ENCODE measurements at regions not wholly inside any gene's neighbourhood (a gene's known extent, or its start where the extent isn't known, plus 50 kb on each side); places are given as distances from the start of the nearest gene placed in this dataset.
"Not testable (repeated sequence)": the region's sequence is repeated elsewhere in the genome, so short reads cannot be mapped to it uniquely, and the experiment has no call there.

GRCh38 chr22:25335276-25335675 lies 115.8 kb downstream of the CRYBB2 start:
- H3K36me3 Mint-ChIP-seq (ENCODE audit: low read depth); H3K4me3 Mint-ChIP-seq; H3K27me3 Mint-ChIP-seq; H3K9me3 Mint-ChIP-seq; H3K27ac Mint-ChIP-seq; H3K4me1 Mint-ChIP-seq (ENCODE audit: low read depth); intact Hi-C loops (cut with micrococcal nuclease): not testable (repeated sequence)

- H3K9me3 Mint-ChIP-seq: peaks cover 33% of the 10 kb centered on the region
- H3K27ac Mint-ChIP-seq; H3K4me3 Mint-ChIP-seq; H3K4me1 Mint-ChIP-seq (ENCODE audit: low read depth); H3K27me3 Mint-ChIP-seq; intact Hi-C loops (cut with micrococcal nuclease): not testable (repeated sequence)
- peaks cover 12% of the 10 kb centered on the region for H3K36me3 Mint-ChIP-seq (ENCODE audit: low read depth)
Measured at GRCh38 chr22:25340536-25340935, 121.1 kb downstream of the CRYBB2 start.

- H3K4me1 Mint-ChIP-seq (ENCODE audit: low read depth); H3K27me3 Mint-ChIP-seq; H3K4me3 Mint-ChIP-seq; intact Hi-C loops (cut with micrococcal nuclease); H3K27ac Mint-ChIP-seq: not testable (repeated sequence)
- peaks cover 47% of the 10 kb centered on the region for H3K36me3 Mint-ChIP-seq (ENCODE audit: low read depth)
- peaks cover 33% of the 10 kb centered on the region for H3K9me3 Mint-ChIP-seq
Measured at GRCh38 chr22:25344366-25344765, 124.9 kb downstream of the CRYBB2 start.

- H3K36me3 Mint-ChIP-seq (ENCODE audit: low read depth): peaks cover 74% of the 10 kb centered on the region
- no peaks in the 10 kb centered on the region for H3K27me3 Mint-ChIP-seq
Measured at GRCh38 chr22:25346859-25347751, 127.7 kb downstream of the CRYBB2 start.

GRCh38 chr22:25347752-25348102 lies 128.3 kb downstream of the CRYBB2 start:
- Mint-ChIP-seq H3K36me3 (ENCODE audit: low read depth) (peaks cover 81% of the 10 kb centered on the region), H3K27ac (no peak overlapping the region), H3K4me1 (ENCODE audit: low read depth) (no peaks in the 10 kb centered on the region), H3K9me3 (peaks cover 15% of the 10 kb centered on the region), H3K27me3 (no peaks in the 10 kb centered on the region), H3K4me3 (no peak overlapping the region)
- intact Hi-C loops (cut with micrococcal nuclease): no loop called here

More at GRCh38 chr22:25346859-25347751, 127.7 kb downstream of the CRYBB2 start:
- peaks cover 21% of the 10 kb centered on the region for H3K9me3 Mint-ChIP-seq
- no peak overlapping the region for H3K27ac Mint-ChIP-seq
- intact Hi-C loops (cut with micrococcal nuclease): no loop called here
- H3K4me3 Mint-ChIP-seq: no peak overlapping the region
- no peaks in the 10 kb centered on the region for H3K4me1 Mint-ChIP-seq (ENCODE audit: low read depth)

- peaks cover 9% of the 10 kb centered on the region for H3K9me3 Mint-ChIP-seq
- H3K36me3 Mint-ChIP-seq (ENCODE audit: low read depth): peaks cover 87% of the 10 kb centered on the region
Measured at GRCh38 chr22:25348391-25348790, 129.0 kb downstream of the CRYBB2 start.

GRCh38 chr22:25348996-25349395 lies 129.6 kb downstream of the CRYBB2 start:
- H3K9me3 Mint-ChIP-seq; H3K27ac Mint-ChIP-seq; H3K4me3 Mint-ChIP-seq; H3K4me1 Mint-ChIP-seq (ENCODE audit: low read depth); intact Hi-C loops (cut with micrococcal nuclease); H3K27me3 Mint-ChIP-seq: not testable (repeated sequence)
- H3K36me3 Mint-ChIP-seq (ENCODE audit: low read depth): peaks cover 93% of the 10 kb centered on the region

More at GRCh38 chr22:25348391-25348790, 129.0 kb downstream of the CRYBB2 start:
- Mint-ChIP-seq H3K4me1 (ENCODE audit: low read depth) (no peaks in the 10 kb centered on the region), H3K27ac (no peak overlapping the region), H3K27me3 (no peaks in the 10 kb centered on the region), H3K4me3 (no peak overlapping the region)
- intact Hi-C loops (cut with micrococcal nuclease): no loop called here

- Mint-ChIP-seq H3K4me3 (no peak overlapping the region), H3K36me3 (ENCODE audit: low read depth) (peaks cover 97% of the 10 kb centered on the region), H3K4me1 (ENCODE audit: low read depth) (no peaks in the 10 kb centered on the region), H3K27me3 (no peaks in the 10 kb centered on the region), H3K27ac (no peak overlapping the region), H3K9me3 (no peaks in the 10 kb centered on the region)
- intact Hi-C loops (cut with micrococcal nuclease): no loop called here
Measured at GRCh38 chr22:25350551-25350971, 131.1 kb downstream of the CRYBB2 start.

- Mint-ChIP-seq H3K27ac (no peak overlapping the region), H3K9me3 (no peaks in the 10 kb centered on the region), H3K36me3 (ENCODE audit: low read depth) (peaks cover 100% of the 10 kb centered on the region), H3K4me1 (ENCODE audit: low read depth) (no peaks in the 10 kb centered on the region), H3K4me3 (no peak overlapping the region), H3K27me3 (no peaks in the 10 kb centered on the region)
- intact Hi-C loops (cut with micrococcal nuclease): no loop called here
Measured at GRCh38 chr22:25351631-25352293, 132.3 kb downstream of the CRYBB2 start.

- Mint-ChIP-seq H3K27me3 (no peaks in the 10 kb centered on the region), H3K4me3 (no peak overlapping the region), H3K9me3 (no peaks in the 10 kb centered on the region), H3K27ac (no peak overlapping the region), H3K36me3 (ENCODE audit: low read depth) (peaks cover 100% of the 10 kb centered on the region), H3K4me1 (ENCODE audit: low read depth) (no peaks in the 10 kb centered on the region)
- intact Hi-C loops (cut with micrococcal nuclease): no loop called here
Measured at GRCh38 chr22:25352294-25352680, 132.8 kb downstream of the CRYBB2 start.

GRCh38 chr22:25353516-25354445 lies 134.3 kb downstream of the CRYBB2 start:
- H3K9me3 Mint-ChIP-seq: no peaks in the 10 kb centered on the region
- no peaks in the 10 kb centered on the region for H3K4me1 Mint-ChIP-seq (ENCODE audit: low read depth)
- peaks cover 100% of the 10 kb centered on the region for H3K36me3 Mint-ChIP-seq (ENCODE audit: low read depth)
- no peaks in the 10 kb centered on the region for H3K27me3 Mint-ChIP-seq
- H3K4me3 Mint-ChIP-seq: no peak overlapping the region
- intact Hi-C loops (cut with micrococcal nuclease): no loop called here
- H3K27ac Mint-ChIP-seq: no peak overlapping the region

- H3K4me1 Mint-ChIP-seq (ENCODE audit: low read depth): no peaks in the 10 kb centered on the region
- no peak overlapping the region for H3K4me3 Mint-ChIP-seq
- no peaks in the 10 kb centered on the region for H3K9me3 Mint-ChIP-seq
- no peak overlapping the region for H3K27ac Mint-ChIP-seq
- peaks cover 100% of the 10 kb centered on the region for H3K36me3 Mint-ChIP-seq (ENCODE audit: low read depth)
- no peaks in the 10 kb centered on the region for H3K27me3 Mint-ChIP-seq
- intact Hi-C loops (cut with micrococcal nuclease): no loop called here
Measured at GRCh38 chr22:25354456-25354855, 135.0 kb downstream of the CRYBB2 start.

- Mint-ChIP-seq H3K27ac (no peak overlapping the region), H3K27me3 (no peaks in the 10 kb centered on the region), H3K4me1 (ENCODE audit: low read depth) (peaks cover 2% of the 10 kb centered on the region), H3K4me3 (no peak overlapping the region), H3K9me3 (no peaks in the 10 kb centered on the region), H3K36me3 (ENCODE audit: low read depth) (peaks cover 100% of the 10 kb centered on the region)
- intact Hi-C loops (cut with micrococcal nuclease): no loop called here
Measured at GRCh38 chr22:25357132-25357455, 137.7 kb downstream of the CRYBB2 start.

Data from dendritic cell treated with granulocyte-macrophage colony-stimulating factor and Interleukin-4, amounts not matched to agents 40 ng/mL and 50 ng/mL, for 4 days (primary cell).